ENCODE measurements at regions not wholly inside any gene's neighbourhood (a gene's known extent, or its start where the extent isn't known, plus 50 kb on each side); places are given as distances from the start of the nearest gene placed in this dataset.
A peak's percentile ranks its signal among the peaks of the same experiment; 100 is the strongest.

DNA sequence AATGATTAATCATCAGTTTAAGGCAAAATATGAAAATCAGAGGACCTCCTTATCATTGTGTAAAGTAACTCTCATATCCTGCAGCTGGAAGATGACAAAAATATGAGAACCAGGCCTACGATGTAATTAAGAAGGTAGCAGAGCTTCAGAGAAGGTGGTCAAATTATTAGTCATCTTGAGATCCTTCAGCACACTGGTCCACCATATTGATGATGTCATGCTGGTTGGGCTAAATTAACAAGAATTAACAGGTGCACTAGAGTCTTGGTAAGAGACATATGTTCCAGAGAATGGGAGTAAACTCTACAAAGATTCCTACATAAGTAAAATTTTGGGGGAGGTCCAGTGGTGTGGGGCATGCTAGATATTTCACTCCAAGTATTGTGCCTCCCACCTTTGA is 112.8 kb downstream of the OTOR start:
- intact Hi-C loops (cut with DNase I), result no loop called here

GRCh38 chr20:16861708-16862107 is 113.5 kb downstream of the OTOR start:
- no peaks in the 10 kb centered on the region for H3K27me3 ChIP-seq
- H3K27ac ChIP-seq, result no peak overlapping the region
- intact Hi-C loops (cut with DNase I), result no loop called here
- no peaks in the 10 kb centered on the region for H3K4me1 ChIP-seq
- TF ChIP-seq CTCF (IDR thresholded peaks at IDR 0.05) (no peak), POLR2A (IDR thresholded peaks at IDR 0.05) (no peak)
- no peaks in the 10 kb centered on the region for H3K9me3 ChIP-seq
- ATAC-seq, result no peak
- no peak overlapping the region for H3K4me3 ChIP-seq
- DNase-seq, result no peak
- 92% methylated on average over 3 of the region's 5 CpGs for WGBS (ENCODE audit: insufficient coverage, low coverage, low lambda C conversion rate, missing lambda C conversion rate)
- no peaks in the 10 kb centered on the region for H3K36me3 ChIP-seq

More for the DNA sequence above, 112.8 kb downstream of the OTOR start:
- H3K4me3 ChIP-seq, result no peak overlapping the region
- 25% methylated on average over 1 of the region's 1 CpG for WGBS (ENCODE audit: insufficient coverage, low coverage, low lambda C conversion rate, missing lambda C conversion rate)
- H3K36me3 ChIP-seq, result no peaks in the 10 kb centered on the region
- no peak for DNase-seq
- H3K9me3 ChIP-seq, result no peaks in the 10 kb centered on the region
- no peaks in the 10 kb centered on the region for H3K4me1 ChIP-seq
- H3K27me3 ChIP-seq, result no peaks in the 10 kb centered on the region
- TF ChIP-seq CTCF (IDR thresholded peaks at IDR 0.05) (no peak), POLR2A (IDR thresholded peaks at IDR 0.05) (no peak)
- no peak for ATAC-seq
- no peak overlapping the region for H3K27ac ChIP-seq

- 36% methylated on average over 2 of the region's 2 CpGs for WGBS (ENCODE audit: insufficient coverage, low coverage, low lambda C conversion rate, missing lambda C conversion rate)
- H3K4me3 ChIP-seq, result no peak overlapping the region
- no peak overlapping the region for H3K27ac ChIP-seq
- no peak for DNase-seq
- TF ChIP-seq POLR2A (IDR thresholded peaks at IDR 0.05) (no peak), CTCF (IDR thresholded peaks at IDR 0.05) (no peak)
- ATAC-seq, result peak in 2 of 4 donors; percentile 14 to 32
- H3K9me3 ChIP-seq, result no peaks in the 10 kb centered on the region
- intact Hi-C loops (cut with DNase I), result no loop called here
- no peaks in the 10 kb centered on the region for H3K27me3 ChIP-seq
- H3K4me1 ChIP-seq, result no peaks in the 10 kb centered on the region
- no peaks in the 10 kb centered on the region for H3K36me3 ChIP-seq
Observed at GRCh38 chr20:16863303-16863702, 115.1 kb downstream of the OTOR start.

DNA sequence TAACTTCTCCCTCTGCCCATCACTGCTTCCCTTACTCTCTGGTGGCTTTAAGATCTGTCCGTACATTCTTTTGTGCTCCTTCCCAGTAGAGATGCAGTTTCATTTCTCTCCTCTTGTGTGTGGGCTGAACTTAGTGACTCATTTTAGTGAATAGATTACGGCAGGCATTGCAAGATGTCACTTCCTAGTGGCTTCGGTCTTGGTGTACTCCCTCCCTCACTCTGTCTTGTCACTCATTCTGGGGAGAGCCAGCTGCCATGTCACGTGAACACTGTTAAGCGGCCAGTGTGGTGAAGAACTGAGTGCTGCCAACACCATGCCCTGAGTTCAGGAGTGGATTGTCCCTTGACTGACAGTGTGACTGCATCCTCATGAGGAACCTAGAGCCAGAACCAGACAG is 115.9 kb downstream of the OTOR start:
- Histone ChIP-seq H3K27me3 (no peaks in the 10 kb centered on the region), H3K27ac (no peak overlapping the region), H3K4me1 (no peaks in the 10 kb centered on the region), H3K36me3 (no peaks in the 10 kb centered on the region), H3K4me3 (no peak overlapping the region), H3K9me3 (no peaks in the 10 kb centered on the region)
- ATAC-seq (peak; percentile 57 to 81 (median 68)), DNase-seq (peak in 1 of 3 donors; percentile 19)
- intact Hi-C loops (cut with DNase I), result no loop called here
- TF ChIP-seq POLR2A (IDR thresholded peaks at IDR 0.05) (no peak), CTCF (IDR thresholded peaks at IDR 0.05) (no peak)
- 44% methylated on average over 5 of the region's 5 CpGs for WGBS (ENCODE audit: insufficient coverage, low coverage, low lambda C conversion rate, missing lambda C conversion rate)

DNA sequence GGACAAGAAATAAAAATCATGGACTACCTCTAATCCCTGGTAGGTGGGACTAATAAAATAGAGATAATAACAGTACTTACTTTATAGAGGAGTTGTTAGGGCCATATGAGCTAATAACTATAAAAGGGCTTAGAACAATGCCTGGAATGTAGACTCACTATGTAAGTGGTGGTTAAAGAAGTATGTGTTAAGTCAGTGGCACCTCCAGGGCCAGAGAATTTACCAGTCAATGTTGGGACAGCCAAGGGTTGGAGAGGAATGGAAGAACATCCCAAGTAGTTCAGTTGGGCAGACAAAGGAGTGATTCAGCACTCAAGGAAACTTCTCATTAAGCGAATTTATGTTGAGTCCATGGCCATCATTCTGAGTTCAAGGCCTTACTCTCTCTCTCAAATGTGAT is 116.8 kb downstream of the OTOR start:
- H3K27ac ChIP-seq, result no peak overlapping the region
- intact Hi-C loops (cut with DNase I), result no loop called here
- H3K9me3 ChIP-seq, result no peaks in the 10 kb centered on the region
- no peaks in the 10 kb centered on the region for H3K36me3 ChIP-seq
- ATAC-seq, result no peak
- 20% methylated on average over 1 of the region's 1 CpG for WGBS (ENCODE audit: insufficient coverage, low coverage, low lambda C conversion rate, missing lambda C conversion rate)
- no peaks in the 10 kb centered on the region for H3K4me1 ChIP-seq
- TF ChIP-seq POLR2A (IDR thresholded peaks at IDR 0.05) (no peak), CTCF (IDR thresholded peaks at IDR 0.05) (no peak)
- no peak overlapping the region for H3K4me3 ChIP-seq
- no peaks in the 10 kb centered on the region for H3K27me3 ChIP-seq
- no peak for DNase-seq
